ENCODE measurements at regions not wholly inside any gene's neighbourhood (a gene's known extent, or its start where the extent isn't known, plus 50 kb on each side); places are given as distances from the start of the nearest gene placed in this dataset.

DNA sequence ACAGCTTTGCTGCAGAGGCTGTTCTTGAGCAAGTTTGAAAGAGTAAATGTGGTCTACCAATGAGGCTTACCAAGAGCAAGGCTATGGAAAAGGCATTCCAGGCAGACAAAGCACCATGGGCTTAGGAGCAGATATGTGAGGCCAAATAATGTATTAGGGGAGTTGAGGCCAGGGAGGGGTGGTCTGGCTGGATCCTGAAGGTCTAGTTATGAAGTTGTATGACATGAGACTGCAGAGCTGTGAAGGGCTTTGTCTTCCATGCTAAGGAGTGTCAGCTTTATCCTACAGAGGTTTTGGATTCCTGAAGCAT, 51.8 kb upstream of the TSPAN2 start:
- no peak for DNase-seq (ENCODE audit: low read depth in 3 of 3)

- no peak for DNase-seq (ENCODE audit: low read depth in 3 of 3)
These were observed 51.3 kb upstream of the TSPAN2 start for GRCh38 chr1:115140442-115141144.

GRCh38 chr1:115139381-115139780, 50.1 kb upstream of the TSPAN2 start:
- no peak for DNase-seq (ENCODE audit: low read depth in 3 of 3)

Measured in stimulated activated CD4-positive, alpha-beta T cell treated with anti-CD3 and anti-CD28 coated beads, TNF-alpha, amount 100 ng/mL, for 24 hours (primary cell).